ENCODE measurements at regions not wholly inside any gene's neighbourhood (a gene's known extent, or its start where the extent isn't known, plus 50 kb on each side); places are given as distances from the start of the nearest gene placed in this dataset.

DNA sequence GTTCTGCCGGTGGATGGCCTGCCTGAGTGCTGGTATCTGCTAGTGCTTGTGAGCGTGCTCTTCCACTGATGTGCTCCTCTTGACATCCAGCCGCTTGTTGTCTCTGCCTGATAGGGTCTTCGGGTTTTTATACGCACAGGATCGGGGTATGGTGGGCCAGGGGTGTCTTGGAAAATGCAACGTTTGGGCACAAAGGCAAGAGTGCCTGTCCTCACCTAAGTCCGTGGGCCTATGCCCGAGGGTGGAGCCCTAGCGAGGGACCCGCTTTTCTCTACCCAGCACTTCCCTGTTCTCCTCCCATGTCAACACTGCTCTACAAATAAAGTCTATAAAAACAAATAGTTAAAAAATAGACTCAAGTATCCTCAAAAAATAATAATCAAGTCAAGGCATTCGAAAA, 1007.8 kb downstream of the PLA2G4A start:
- TF ChIP-seq EZH2 (IDR thresholded peaks at IDR 0.05; ENCODE audit: low read depth, unreplicated experiment) (no peak), POLR2AphosphoS5 (IDR thresholded peaks at IDR 0.05; ENCODE audit: low read depth) (no peak), JUNB (IDR thresholded peaks at IDR 0.05; ENCODE audit: unreplicated experiment) (no peak), EZH2phosphoT487 (IDR thresholded peaks at IDR 0.05; ENCODE audit: unreplicated experiment) (no peak), ZNF331 (CRISPR knock-in tag; IDR thresholded peaks at IDR 0.05; ENCODE audit: low read depth) (no peak), STAT1 (IDR thresholded peaks at IDR 0.05; ENCODE audit: unreplicated experiment) (no peak), NANOG (IDR thresholded peaks at IDR 0.05; ENCODE audit: borderline replicate concordance) (no peak), CREB1 (CRISPR knock-in tag; IDR thresholded peaks at IDR 0.05; ENCODE audit: low read depth) (no peak), ZNF114 (CRISPR knock-in tag; IDR thresholded peaks at IDR 0.05) (no peak)
- TF ChIP-seq, protein P1, sequence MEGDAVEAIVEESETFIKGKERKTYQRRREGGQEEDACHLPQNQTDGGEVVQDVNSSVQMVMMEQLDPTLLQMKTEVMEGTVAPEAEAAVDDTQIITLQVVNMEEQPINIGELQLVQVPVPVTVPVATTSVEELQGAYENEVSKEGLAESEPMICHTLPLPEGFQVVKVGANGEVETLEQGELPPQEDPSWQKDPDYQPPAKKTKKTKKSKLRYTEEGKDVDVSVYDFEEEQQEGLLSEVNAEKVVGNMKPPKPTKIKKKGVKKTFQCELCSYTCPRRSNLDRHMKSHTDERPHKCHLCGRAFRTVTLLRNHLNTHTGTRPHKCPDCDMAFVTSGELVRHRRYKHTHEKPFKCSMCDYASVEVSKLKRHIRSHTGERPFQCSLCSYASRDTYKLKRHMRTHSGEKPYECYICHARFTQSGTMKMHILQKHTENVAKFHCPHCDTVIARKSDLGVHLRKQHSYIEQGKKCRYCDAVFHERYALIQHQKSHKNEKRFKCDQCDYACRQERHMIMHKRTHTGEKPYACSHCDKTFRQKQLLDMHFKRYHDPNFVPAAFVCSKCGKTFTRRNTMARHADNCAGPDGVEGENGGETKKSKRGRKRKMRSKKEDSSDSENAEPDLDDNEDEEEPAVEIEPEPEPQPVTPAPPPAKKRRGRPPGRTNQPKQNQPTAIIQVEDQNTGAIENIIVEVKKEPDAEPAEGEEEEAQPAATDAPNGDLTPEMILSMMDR (conservative IDR thresholded peaks at IDR 0.05; ENCODE audit: low read depth in 2 of 2), result no peak
- TF ChIP-seq, protein P2, sequence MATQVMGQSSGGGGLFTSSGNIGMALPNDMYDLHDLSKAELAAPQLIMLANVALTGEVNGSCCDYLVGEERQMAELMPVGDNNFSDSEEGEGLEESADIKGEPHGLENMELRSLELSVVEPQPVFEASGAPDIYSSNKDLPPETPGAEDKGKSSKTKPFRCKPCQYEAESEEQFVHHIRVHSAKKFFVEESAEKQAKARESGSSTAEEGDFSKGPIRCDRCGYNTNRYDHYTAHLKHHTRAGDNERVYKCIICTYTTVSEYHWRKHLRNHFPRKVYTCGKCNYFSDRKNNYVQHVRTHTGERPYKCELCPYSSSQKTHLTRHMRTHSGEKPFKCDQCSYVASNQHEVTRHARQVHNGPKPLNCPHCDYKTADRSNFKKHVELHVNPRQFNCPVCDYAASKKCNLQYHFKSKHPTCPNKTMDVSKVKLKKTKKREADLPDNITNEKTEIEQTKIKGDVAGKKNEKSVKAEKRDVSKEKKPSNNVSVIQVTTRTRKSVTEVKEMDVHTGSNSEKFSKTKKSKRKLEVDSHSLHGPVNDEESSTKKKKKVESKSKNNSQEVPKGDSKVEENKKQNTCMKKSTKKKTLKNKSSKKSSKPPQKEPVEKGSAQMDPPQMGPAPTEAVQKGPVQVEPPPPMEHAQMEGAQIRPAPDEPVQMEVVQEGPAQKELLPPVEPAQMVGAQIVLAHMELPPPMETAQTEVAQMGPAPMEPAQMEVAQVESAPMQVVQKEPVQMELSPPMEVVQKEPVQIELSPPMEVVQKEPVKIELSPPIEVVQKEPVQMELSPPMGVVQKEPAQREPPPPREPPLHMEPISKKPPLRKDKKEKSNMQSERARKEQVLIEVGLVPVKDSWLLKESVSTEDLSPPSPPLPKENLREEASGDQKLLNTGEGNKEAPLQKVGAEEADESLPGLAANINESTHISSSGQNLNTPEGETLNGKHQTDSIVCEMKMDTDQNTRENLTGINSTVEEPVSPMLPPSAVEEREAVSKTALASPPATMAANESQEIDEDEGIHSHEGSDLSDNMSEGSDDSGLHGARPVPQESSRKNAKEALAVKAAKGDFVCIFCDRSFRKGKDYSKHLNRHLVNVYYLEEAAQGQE (IDR thresholded peaks at IDR 0.05; ENCODE audit: unreplicated experiment), result no peak
- TF ChIP-seq, protein P3, sequence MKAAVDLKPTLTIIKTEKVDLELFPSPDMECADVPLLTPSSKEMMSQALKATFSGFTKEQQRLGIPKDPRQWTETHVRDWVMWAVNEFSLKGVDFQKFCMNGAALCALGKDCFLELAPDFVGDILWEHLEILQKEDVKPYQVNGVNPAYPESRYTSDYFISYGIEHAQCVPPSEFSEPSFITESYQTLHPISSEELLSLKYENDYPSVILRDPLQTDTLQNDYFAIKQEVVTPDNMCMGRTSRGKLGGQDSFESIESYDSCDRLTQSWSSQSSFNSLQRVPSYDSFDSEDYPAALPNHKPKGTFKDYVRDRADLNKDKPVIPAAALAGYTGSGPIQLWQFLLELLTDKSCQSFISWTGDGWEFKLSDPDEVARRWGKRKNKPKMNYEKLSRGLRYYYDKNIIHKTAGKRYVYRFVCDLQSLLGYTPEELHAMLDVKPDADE (IDR thresholded peaks at IDR 0.05), result no peak
- TF ChIP-seq, protein P4, sequence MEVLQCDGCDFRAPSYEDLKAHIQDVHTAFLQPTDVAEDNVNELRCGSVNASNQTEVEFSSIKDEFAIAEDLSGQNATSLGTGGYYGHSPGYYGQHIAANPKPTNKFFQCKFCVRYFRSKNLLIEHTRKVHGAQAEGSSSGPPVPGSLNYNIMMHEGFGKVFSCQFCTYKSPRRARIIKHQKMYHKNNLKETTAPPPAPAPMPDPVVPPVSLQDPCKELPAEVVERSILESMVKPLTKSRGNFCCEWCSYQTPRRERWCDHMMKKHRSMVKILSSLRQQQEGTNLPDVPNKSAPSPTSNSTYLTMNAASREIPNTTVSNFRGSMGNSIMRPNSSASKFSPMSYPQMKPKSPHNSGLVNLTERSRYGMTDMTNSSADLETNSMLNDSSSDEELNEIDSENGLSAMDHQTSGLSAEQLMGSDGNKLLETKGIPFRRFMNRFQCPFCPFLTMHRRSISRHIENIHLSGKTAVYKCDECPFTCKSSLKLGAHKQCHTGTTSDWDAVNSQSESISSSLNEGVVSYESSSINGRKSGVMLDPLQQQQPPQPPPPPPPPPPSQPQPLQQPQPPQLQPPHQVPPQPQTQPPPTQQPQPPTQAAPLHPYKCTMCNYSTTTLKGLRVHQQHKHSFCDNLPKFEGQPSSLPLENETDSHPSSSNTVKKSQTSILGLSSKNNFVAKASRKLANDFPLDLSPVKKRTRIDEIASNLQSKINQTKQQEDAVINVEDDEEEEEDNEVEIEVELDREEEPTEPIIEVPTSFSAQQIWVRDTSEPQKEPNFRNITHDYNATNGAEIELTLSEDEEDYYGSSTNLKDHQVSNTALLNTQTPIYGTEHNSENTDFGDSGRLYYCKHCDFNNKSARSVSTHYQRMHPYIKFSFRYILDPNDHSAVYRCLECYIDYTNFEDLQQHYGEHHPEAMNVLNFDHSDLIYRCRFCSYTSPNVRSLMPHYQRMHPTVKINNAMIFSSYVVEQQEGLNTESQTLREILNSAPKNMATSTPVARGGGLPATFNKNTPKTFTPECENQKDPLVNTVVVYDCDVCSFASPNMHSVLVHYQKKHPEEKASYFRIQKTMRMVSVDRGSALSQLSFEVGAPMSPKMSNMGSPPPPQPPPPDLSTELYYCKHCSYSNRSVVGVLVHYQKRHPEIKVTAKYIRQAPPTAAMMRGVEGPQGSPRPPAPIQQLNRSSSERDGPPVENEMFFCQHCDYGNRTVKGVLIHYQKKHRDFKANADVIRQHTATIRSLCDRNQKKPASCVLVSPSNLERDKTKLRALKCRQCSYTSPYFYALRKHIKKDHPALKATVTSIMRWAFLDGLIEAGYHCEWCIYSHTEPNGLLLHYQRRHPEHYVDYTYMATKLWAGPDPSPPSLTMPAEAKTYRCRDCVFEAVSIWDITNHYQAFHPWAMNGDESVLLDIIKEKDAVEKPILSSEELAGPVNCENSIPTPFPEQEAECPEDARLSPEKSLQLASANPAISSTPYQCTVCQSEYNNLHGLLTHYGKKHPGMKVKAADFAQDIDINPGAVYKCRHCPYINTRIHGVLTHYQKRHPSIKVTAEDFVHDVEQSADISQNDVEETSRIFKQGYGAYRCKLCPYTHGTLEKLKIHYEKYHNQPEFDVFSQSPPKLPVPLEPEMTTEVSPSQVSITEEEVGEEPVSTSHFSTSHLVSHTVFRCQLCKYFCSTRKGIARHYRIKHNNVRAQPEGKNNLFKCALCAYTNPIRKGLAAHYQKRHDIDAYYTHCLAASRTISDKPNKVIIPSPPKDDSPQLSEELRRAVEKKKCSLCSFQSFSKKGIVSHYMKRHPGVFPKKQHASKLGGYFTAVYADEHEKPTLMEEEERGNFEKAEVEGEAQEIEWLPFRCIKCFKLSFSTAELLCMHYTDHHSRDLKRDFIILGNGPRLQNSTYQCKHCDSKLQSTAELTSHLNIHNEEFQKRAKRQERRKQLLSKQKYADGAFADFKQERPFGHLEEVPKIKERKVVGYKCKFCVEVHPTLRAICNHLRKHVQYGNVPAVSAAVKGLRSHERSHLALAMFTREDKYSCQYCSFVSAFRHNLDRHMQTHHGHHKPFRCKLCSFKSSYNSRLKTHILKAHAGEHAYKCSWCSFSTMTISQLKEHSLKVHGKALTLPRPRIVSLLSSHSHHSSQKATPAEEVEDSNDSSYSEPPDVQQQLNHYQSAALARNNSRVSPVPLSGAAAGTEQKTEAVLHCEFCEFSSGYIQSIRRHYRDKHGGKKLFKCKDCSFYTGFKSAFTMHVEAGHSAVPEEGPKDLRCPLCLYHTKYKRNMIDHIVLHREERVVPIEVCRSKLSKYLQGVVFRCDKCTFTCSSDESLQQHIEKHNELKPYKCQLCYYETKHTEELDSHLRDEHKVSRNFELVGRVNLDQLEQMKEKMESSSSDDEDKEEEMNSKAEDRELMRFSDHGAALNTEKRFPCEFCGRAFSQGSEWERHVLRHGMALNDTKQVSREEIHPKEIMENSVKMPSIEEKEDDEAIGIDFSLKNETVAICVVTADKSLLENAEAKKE (CRISPR knock-in tag; IDR thresholded peaks at IDR 0.05), result no peak

All from GM23338 (cell line).